Hepatocyte (in vitro differentiated cells): ENCODE measurements at regions not wholly inside any gene's neighbourhood (a gene's known extent, or its start where the extent isn't known, plus 50 kb on each side); places are given as distances from the start of the nearest gene placed in this dataset.

Source experiments
- DNase-seq: peaks from one replicate; pipeline ENCODE4 v3.0.0-alpha.2; 2016; ENCODE audit warnings: low spot score
- H2AFZ ChIP-seq: fragments of 200-600 bp; sonication (generic); 2 replicates; pipeline ENCODE4 v1.6.0; 2016; ENCODE audit warnings: antibody characterized with exemption, mild to moderate bottlenecking
- H3K27ac ChIP-seq: fragments of 200-600 bp; sonication (generic); 2 replicates; pipeline ENCODE4 v1.5.1; 2016; ENCODE audit warnings: mild to moderate bottlenecking
- H3K27me3 ChIP-seq: fragments of 200-600 bp; sonication (generic); 2 replicates; pipeline ENCODE4 v1.6.1; 2016
- H3K36me3 ChIP-seq: fragments of 200-600 bp; sonication (generic); replicated peaks from 2 replicates; pipeline ENCODE4 v1.5.1; 2016; ENCODE audit warnings: low read depth; ENCODE audit not compliant: insufficient read depth
- H3K4me1 ChIP-seq: fragments of 200-600 bp; sonication (generic); 2 replicates; pipeline ENCODE4 v1.5.1; 2016; ENCODE audit warnings: mild to moderate bottlenecking, moderate library complexity; ENCODE audit not compliant: insufficient read depth
- H3K4me2 ChIP-seq: fragments of 200-600 bp; sonication (generic); 2 replicates; pipeline ENCODE4 v1.6.0; 2016
- H3K4me3 ChIP-seq: fragments of 200-600 bp; sonication (generic); 2 replicates; pipeline ENCODE4 v1.5.1; 2016; ENCODE audit warnings: mild to moderate bottlenecking
- H3K79me2 ChIP-seq: fragments of 200-600 bp; sonication (generic); 2 replicates; pipeline ENCODE4 v1.6.0; 2017; ENCODE audit warnings: mild to moderate bottlenecking
- H3K9me2 ChIP-seq: fragments of 200-600 bp; sonication (generic); replicated peaks from 2 replicates; pipeline ENCODE4 v1.6.0; 2017; ENCODE audit warnings: mild to moderate bottlenecking; ENCODE audit not compliant: insufficient read depth
- H3K9me3 ChIP-seq: fragments of 200-600 bp; sonication (generic); 2 replicates; pipeline ENCODE4 v1.5.1; 2016; ENCODE audit warnings: low read depth, mild to moderate bottlenecking
- H4K20me1 ChIP-seq: fragments of 200-600 bp; sonication (generic); 2 replicates; pipeline ENCODE4 v1.6.0; 2016; ENCODE audit warnings: mild to moderate bottlenecking; ENCODE audit not compliant: insufficient read depth, poor library complexity, severe bottlenecking
- CTCF ChIP-seq: fragments of 200-600 bp; sonication (generic); IDR thresholded peaks from 2 replicates; pipeline ENCODE4 v1.5.1; 2016; ENCODE audit warnings: antibody characterized with exemption, mild to moderate bottlenecking; ENCODE audit not compliant: poor library complexity
- EZH2 ChIP-seq: fragments of 200-600 bp; sonication (generic); IDR thresholded peaks from 2 replicates; pipeline ENCODE4 v1.6.1; 2016; ENCODE audit warnings: antibody characterized with exemption, mild to moderate bottlenecking, borderline replicate concordance
- EZH2phosphoT487 ChIP-seq: fragments of 200-600 bp; sonication (generic); IDR thresholded peaks from one replicate; pipeline ENCODE4 v1.6.1; 2018; ENCODE audit warnings: antibody characterized with exemption, mild to moderate bottlenecking, low read depth, moderate library complexity; ENCODE audit not compliant: unreplicated experiment, severe bottlenecking
- WGBS: methylation state at CpG from one replicate; pipeline ENCODE4 v1.1.6; 2016; ENCODE audit warnings: low lambda C conversion rate; ENCODE audit errors: missing lambda C conversion rate; 5-methylcytosine and 5-hydroxymethylcytosine counted together

GRCh38 chr21:24372506-24372905, 1234.8 kb downstream of the MRPL39 start:
- TF ChIP-seq CTCF (no peak), EZH2phosphoT487 (no peak), EZH2 (no peak)
- no peaks in the 10 kb centered on the region for H3K27me3 ChIP-seq
- no peaks in the 10 kb centered on the region for H3K36me3 ChIP-seq
- H3K27ac ChIP-seq, result no peak overlapping the region
- H3K9me2 ChIP-seq, result no peaks in the 10 kb centered on the region
- DNase-seq, result no peak
- no peaks in the 10 kb centered on the region for H3K4me1 ChIP-seq
- WGBS, result 74% methylated on average over 4 of the region's 4 CpGs
- no peak overlapping the region for H2AFZ ChIP-seq
- H3K4me3 ChIP-seq, result no peak overlapping the region
- H3K9me3 ChIP-seq, result peaks cover 4% of the 10 kb centered on the region
- no peaks in the 10 kb centered on the region for H3K79me2 ChIP-seq
- H4K20me1 ChIP-seq, result no peaks in the 10 kb centered on the region
- H3K4me2 ChIP-seq, result no peak overlapping the region

GRCh38 chr21:24369746-24370145, 1237.5 kb downstream of the MRPL39 start:
- H3K4me2 ChIP-seq, result no peak overlapping the region
- peaks cover 4% of the 10 kb centered on the region for H3K9me3 ChIP-seq
- H3K36me3 ChIP-seq, result no peaks in the 10 kb centered on the region
- no peak overlapping the region for H3K4me3 ChIP-seq
- TF ChIP-seq EZH2phosphoT487, result no peak
- H3K4me1 ChIP-seq, result no peaks in the 10 kb centered on the region
- H4K20me1 ChIP-seq, result no peaks in the 10 kb centered on the region
- H3K79me2 ChIP-seq, result no peaks in the 10 kb centered on the region
- DNase-seq, result no peak
- no peak overlapping the region for H2AFZ ChIP-seq
- no peak overlapping the region for H3K27ac ChIP-seq
- 48% methylated on average over 1 of the region's 1 CpG for WGBS
- H3K9me2 ChIP-seq, result no peaks in the 10 kb centered on the region
- no peaks in the 10 kb centered on the region for H3K27me3 ChIP-seq

- Histone ChIP-seq H3K36me3 (no peaks in the 10 kb centered on the region), H3K4me1 (no peaks in the 10 kb centered on the region), H4K20me1 (no peaks in the 10 kb centered on the region), H3K27me3 (no peaks in the 10 kb centered on the region), H3K9me2 (no peaks in the 10 kb centered on the region), H2AFZ (no peak overlapping the region), H3K9me3 (no peaks in the 10 kb centered on the region), H3K27ac (no peak overlapping the region), H3K79me2 (no peaks in the 10 kb centered on the region), H3K4me2 (no peak overlapping the region), H3K4me3 (no peak overlapping the region)
- WGBS, result 87% methylated on average over 2 of the region's 2 CpGs
- DNase-seq, result no peak
- TF ChIP-seq CTCF, result no peak
- no peak for TF ChIP-seq EZH2phosphoT487
- TF ChIP-seq EZH2, result no peak
Observed at GRCh38 chr21:24369278-24369677, 1238.0 kb downstream of the MRPL39 start.

- no peak overlapping the region for H3K4me2 ChIP-seq
- no peaks in the 10 kb centered on the region for H3K79me2 ChIP-seq
- DNase-seq, result no peak
- H3K4me1 ChIP-seq, result no peaks in the 10 kb centered on the region
- no peak overlapping the region for H2AFZ ChIP-seq
- no peak for TF ChIP-seq EZH2
- TF ChIP-seq EZH2phosphoT487, result no peak
- no peak for TF ChIP-seq CTCF
- H4K20me1 ChIP-seq, result no peaks in the 10 kb centered on the region
- no peaks in the 10 kb centered on the region for H3K27me3 ChIP-seq
- H3K4me3 ChIP-seq, result no peak overlapping the region
- H3K36me3 ChIP-seq, result no peaks in the 10 kb centered on the region
- H3K27ac ChIP-seq, result no peak overlapping the region
- H3K9me2 ChIP-seq, result no peaks in the 10 kb centered on the region
- H3K9me3 ChIP-seq, result no peaks in the 10 kb centered on the region
Observed at GRCh38 chr21:24367936-24368335, 1239.3 kb downstream of the MRPL39 start.
